PFSK-1 (cell line): ENCODE measurements at regions not wholly inside any gene's neighbourhood (a gene's known extent, or its start where the extent isn't known, plus 50 kb on each side); places are given as distances from the start of the nearest gene placed in this dataset.

ENCODE experiments used
- FOXP2 ChIP-seq: optimal IDR thresholded peaks from 2 replicates; pipeline ENCODE3; 2011; ENCODE audit warnings: borderline replicate concordance, control low read depth, inconsistent platforms; ENCODE audit not compliant: insufficient read depth; ENCODE audit errors: extremely low read length, extremely low read depth
- POLR2AphosphoS5 ChIP-seq: IDR thresholded peaks from 2 replicates; pipeline ENCODE4 v1.6.1; 2012; ENCODE audit warnings: low read depth, mild to moderate bottlenecking, control low read depth, low read length, moderate library complexity
- REST ChIP-seq, 2 experiments: IDR thresholded peaks; 2 replicates each; pipeline versions ENCODE4 v1.6.1 to v1.8.0; 2011 to 2012; ENCODE audit warnings: low read depth in 2 of 2, low read length in 2 of 2, control low read depth in 1 of 2, inconsistent platforms in 1 of 2, mild to moderate bottlenecking in 1 of 2, moderate library complexity in 1 of 2; ENCODE audit not compliant: insufficient read depth in 1 of 2
- SIN3A ChIP-seq: IDR thresholded peaks from 2 replicates; pipeline ENCODE4 v1.6.1; 2012; ENCODE audit warnings: mild to moderate bottlenecking, low read length, moderate library complexity, borderline replicate concordance; ENCODE audit not compliant: insufficient read depth
- TAF1 ChIP-seq: IDR thresholded peaks from 2 replicates; pipeline ENCODE4 v1.6.1; 2012; ENCODE audit warnings: low read length, control low read depth, borderline replicate concordance; ENCODE audit not compliant: insufficient read depth

- TF ChIP-seq POLR2AphosphoS5 = no peak
- TF ChIP-seq SIN3A = no peak
- TF ChIP-seq TAF1 = no peak
- no peak for TF ChIP-seq REST (IDR thresholded peaks at IDR 0.05; ENCODE audit: insufficient read depth in 1 of 2, low read depth in 2 of 2, low read length in 2 of 2)
- no peak for TF ChIP-seq FOXP2
Observed at GRCh38 chr15:35150361-35150760, 65.3 kb upstream of the NANOGP8 start.
